Esophagus squamous epithelium (tissue), 5 donors: ENCODE measurements at regions not wholly inside any gene's neighbourhood (a gene's known extent, or its start where the extent isn't known, plus 50 kb on each side); places are given as distances from the start of the nearest gene placed in this dataset.

ENCODE experiments used
- DNase-seq: peaks from one replicate; lab custom pipeline; 2025; lab: John Stamatoyannopoulos, UW
- H3K27ac ChIP-seq, 4 donors: fragments of 200-600 bp; sonication (generic); one replicate each; pipeline ENCODE4 v1.5.1; 2016 to 2019; ENCODE audit warnings: mild to moderate bottlenecking in 1 of 4
- H3K27me3 ChIP-seq, 4 donors: fragments of 200-600 bp; sonication (generic); 1 replicate in 3 of 4; 2 replicates in 1 of 4; pipeline versions ENCODE4 v1.5.1 to v1.6.0; 2017 to 2021; ENCODE audit warnings: antibody characterized with exemption in 1 of 4
- H3K36me3 ChIP-seq, 3 donors: fragments of 200-600 bp; sonication (generic); one replicate each; pipeline ENCODE4 v1.5.1; 2016 to 2019
- H3K4me1 ChIP-seq, 3 donors: fragments of 200-600 bp; sonication (generic); one replicate each; pipeline ENCODE4 v1.5.1; 2017 to 2019
- H3K4me3 ChIP-seq, 4 donors: fragments of 200-600 bp; sonication (generic); 1 replicate in 3 of 4; 2 replicates in 1 of 4; pipeline ENCODE4 v1.5.1; 2016 to 2019; ENCODE audit warnings: mild to moderate bottlenecking in 2 of 4, moderate library complexity in 1 of 4
- H3K9me3 ChIP-seq, 3 donors: fragments of 200-600 bp; sonication (generic); one replicate each; pipeline ENCODE4 v1.5.1; 2016 to 2019
- POLR2A ChIP-seq, 4 donors: fragments of 450-650 bp; IDR thresholded peaks; one replicate each; pipeline ENCODE4 v1.6.1; 2017; ENCODE audit warnings: antibody characterized with exemption in 4 of 4, mild to moderate bottlenecking in 4 of 4, moderate library complexity in 3 of 4
- WGBS, 2 donors: methylation state at CpG; one replicate each; pipeline ENCODE4 v1.1.5; 2018; 5-methylcytosine and 5-hydroxymethylcytosine counted together
- intact Hi-C: fragments of 100-400 bp; cut with DNase I; formaldehyde crosslinking; loops from one replicate; pipeline ENCODE4 v1.15.0; 2022
- TF ChIP-seq, protein P1 (sequence below), 6 experiments: fragments of 450-650 bp in 4 of 6; fragments of 200-600 bp in 2 of 6; sonication (generic) in 2 of 6; IDR thresholded peaks; one replicate each; pipeline ENCODE4 v1.5.1; 2016 to 2019; ENCODE audit warnings: antibody characterized with exemption in 6 of 6, mild to moderate bottlenecking in 4 of 6, moderate library complexity in 4 of 6
- donor health status: DM: yes; HTN: yes; CAD: no.

DNA sequence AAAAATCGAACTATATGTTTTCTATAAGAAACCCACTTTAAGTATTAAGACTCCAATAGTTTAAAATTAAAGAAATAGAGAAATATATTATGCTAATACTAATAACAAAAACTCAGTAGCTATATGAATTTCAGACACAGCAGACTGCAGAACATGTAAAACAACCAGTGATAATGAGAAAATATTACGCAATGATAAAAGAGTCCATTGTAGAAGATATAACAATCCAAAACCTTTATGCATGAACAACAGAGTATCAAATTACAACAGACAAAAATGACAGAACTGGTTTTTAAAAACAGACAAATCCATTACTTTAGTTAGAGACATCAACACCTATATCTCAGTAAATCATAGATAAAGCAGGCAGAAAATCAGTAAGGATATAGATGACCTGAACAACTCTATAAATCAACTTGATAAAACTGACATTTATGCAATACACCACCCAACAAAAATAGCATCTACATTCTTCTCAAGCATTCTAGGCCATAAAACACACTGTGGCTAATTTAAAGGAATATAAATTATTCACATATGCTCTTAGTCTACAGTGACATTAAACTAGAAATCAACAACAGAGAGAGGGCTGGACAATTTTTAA is 669.5 kb upstream of the GHITM start:
- Histone ChIP-seq H3K27me3 (no peaks in the 10 kb centered on the region), H3K9me3 (no peaks in the 10 kb centered on the region), H3K27ac (no peak overlapping the region), H3K4me3 (no peak overlapping the region), H3K4me1 (no peaks in the 10 kb centered on the region), H3K36me3 (no peaks in the 10 kb centered on the region)
- TF ChIP-seq POLR2A (IDR thresholded peaks at IDR 0.05) = no peak
- TF ChIP-seq, protein P1, sequence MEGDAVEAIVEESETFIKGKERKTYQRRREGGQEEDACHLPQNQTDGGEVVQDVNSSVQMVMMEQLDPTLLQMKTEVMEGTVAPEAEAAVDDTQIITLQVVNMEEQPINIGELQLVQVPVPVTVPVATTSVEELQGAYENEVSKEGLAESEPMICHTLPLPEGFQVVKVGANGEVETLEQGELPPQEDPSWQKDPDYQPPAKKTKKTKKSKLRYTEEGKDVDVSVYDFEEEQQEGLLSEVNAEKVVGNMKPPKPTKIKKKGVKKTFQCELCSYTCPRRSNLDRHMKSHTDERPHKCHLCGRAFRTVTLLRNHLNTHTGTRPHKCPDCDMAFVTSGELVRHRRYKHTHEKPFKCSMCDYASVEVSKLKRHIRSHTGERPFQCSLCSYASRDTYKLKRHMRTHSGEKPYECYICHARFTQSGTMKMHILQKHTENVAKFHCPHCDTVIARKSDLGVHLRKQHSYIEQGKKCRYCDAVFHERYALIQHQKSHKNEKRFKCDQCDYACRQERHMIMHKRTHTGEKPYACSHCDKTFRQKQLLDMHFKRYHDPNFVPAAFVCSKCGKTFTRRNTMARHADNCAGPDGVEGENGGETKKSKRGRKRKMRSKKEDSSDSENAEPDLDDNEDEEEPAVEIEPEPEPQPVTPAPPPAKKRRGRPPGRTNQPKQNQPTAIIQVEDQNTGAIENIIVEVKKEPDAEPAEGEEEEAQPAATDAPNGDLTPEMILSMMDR (IDR thresholded peaks at IDR 0.05) = no peak
- no peak for DNase-seq
- 67 to 83% methylated on average over 2 of the region's 2 CpGs for WGBS, 2 donors
- intact Hi-C loops = no loop called here

DNA sequence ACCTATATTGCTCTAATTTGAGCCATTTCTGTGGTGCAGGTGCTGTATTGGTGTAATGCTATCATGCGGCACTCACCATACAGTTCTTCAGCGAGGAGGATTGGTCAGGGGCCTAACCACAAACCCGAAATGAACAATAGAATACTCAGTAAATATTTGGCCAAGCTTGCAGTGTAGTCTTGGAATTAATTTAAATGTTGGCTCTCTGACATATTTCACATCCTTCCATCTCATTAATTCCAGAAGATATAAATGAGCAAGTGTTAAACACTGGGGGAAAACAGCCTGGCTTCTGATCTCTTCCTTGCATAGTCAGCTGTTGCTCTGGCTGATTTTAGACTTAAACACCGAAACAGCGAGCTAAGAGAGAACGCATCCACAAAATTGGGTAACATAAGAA is 663.1 kb upstream of the GHITM start:
- Histone ChIP-seq H3K9me3 (no peaks in the 10 kb centered on the region), H3K27me3 (no peaks in the 10 kb centered on the region), H3K27ac (no peak overlapping the region), H3K4me1 (no peaks in the 10 kb centered on the region), H3K36me3 (no peaks in the 10 kb centered on the region), H3K4me3 (no peak overlapping the region)
- TF ChIP-seq POLR2A (IDR thresholded peaks at IDR 0.05) = no peak
- TF ChIP-seq, protein P1 (IDR thresholded peaks at IDR 0.05) = no peak
- no peak for DNase-seq
- WGBS, 2 donors = 77 to 78% methylated on average over 6 of the region's 6 CpGs
- intact Hi-C loops = no loop called here

DNA sequence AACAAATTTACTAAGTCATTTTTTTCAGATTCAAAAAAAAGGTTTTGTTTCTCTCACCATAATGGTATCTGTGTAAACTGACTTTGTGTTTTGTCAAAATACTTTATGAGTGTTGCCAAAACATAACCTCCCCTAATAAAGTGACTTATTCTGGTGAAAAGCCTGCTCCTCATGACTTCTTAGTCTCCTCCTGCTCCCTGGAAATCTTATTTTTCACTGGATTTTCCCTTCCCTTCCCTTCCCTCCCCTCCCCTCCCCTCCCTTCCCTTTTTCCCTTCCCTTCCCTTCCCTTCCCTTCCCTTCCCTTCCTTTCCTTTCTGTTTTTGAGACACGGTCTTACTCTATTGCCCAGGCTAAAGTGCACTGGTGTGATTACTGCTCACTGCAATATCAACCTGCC is 650.1 kb upstream of the GHITM start:
- TF ChIP-seq, protein P1 (IDR thresholded peaks at IDR 0.05) = no peak
- TF ChIP-seq POLR2A (IDR thresholded peaks at IDR 0.05) = no peak
- no peaks in the 10 kb centered on the region for H3K36me3 ChIP-seq
- intact Hi-C loops = no loop called here
- no peak overlapping the region for H3K27ac ChIP-seq
- no peak for DNase-seq
- H3K9me3 ChIP-seq = no peaks in the 10 kb centered on the region
- no peaks in the 10 kb centered on the region for H3K27me3 ChIP-seq
- WGBS, 2 donors = 63% methylated on average over 1 of the region's 1 CpG; no CpG with 5 or more reads in 1 of the 2 donors
- no peaks in the 10 kb centered on the region for H3K4me1 ChIP-seq
- no peak overlapping the region for H3K4me3 ChIP-seq

DNA sequence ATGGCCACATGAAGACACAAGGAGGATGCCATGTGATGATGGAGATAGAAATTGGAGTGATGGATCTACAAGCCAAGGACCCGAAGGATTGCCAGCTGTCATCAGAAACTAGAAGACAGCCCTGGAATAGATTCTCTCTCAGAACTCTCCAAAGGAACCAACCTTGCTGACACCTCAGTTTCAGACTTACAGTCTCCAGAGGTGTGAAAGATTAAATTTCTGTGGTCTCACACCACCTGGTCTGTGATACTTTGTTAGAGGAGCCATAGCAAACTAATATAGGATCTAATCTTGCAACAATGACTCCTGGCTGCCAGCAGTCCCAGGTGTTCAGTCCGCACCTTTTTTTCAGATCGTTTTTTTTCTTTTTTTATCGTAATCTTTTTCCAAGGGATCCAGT is 647.3 kb upstream of the GHITM start:
- no peak for DNase-seq
- WGBS, 2 donors = 53 to 79% methylated on average over 4 of the region's 4 CpGs
- TF ChIP-seq, protein P1 (IDR thresholded peaks at IDR 0.05) = no peak
- no peak for TF ChIP-seq POLR2A (IDR thresholded peaks at IDR 0.05)

DNA sequence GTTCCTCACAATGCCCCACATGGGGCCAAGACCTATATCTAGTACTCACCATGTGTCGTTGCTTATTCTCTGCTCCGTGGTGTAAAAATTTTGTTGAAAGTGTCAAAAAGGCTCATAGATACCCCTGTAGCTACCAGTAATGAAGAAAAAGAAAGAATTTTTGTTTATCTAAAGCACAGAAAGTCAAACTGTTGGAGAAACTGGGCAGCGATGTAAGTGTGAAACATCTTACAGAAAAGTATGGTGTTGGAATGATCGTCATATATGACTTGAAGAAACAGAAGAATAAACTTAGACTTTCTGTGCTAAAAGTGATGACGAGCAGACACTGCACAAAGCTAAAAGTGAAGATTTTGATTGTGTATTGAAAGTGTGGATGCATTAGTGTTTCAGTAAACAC is 626.6 kb upstream of the GHITM start:
- intact Hi-C loops = no loop called here
- 77 to 85% methylated on average over 5 of the region's 5 CpGs for WGBS, 2 donors
- Histone ChIP-seq H3K27ac (no peak overlapping the region), H3K9me3 (no peaks in the 10 kb centered on the region), H3K27me3 (no peaks in the 10 kb centered on the region), H3K36me3 (no peaks in the 10 kb centered on the region), H3K4me3 (no peak overlapping the region), H3K4me1 (no peaks in the 10 kb centered on the region)
- TF ChIP-seq POLR2A (IDR thresholded peaks at IDR 0.05) = no peak
- TF ChIP-seq, protein P1 (IDR thresholded peaks at IDR 0.05) = no peak
- no peak for DNase-seq

More for the DNA sequence above, 647.3 kb upstream of the GHITM start:
- H3K36me3 ChIP-seq = no peaks in the 10 kb centered on the region
- no peak overlapping the region for H3K27ac ChIP-seq
- H3K4me1 ChIP-seq = no peaks in the 10 kb centered on the region
- no peak overlapping the region for H3K4me3 ChIP-seq
- intact Hi-C loops = no loop called here
- no peaks in the 10 kb centered on the region for H3K27me3 ChIP-seq
- H3K9me3 ChIP-seq = no peaks in the 10 kb centered on the region
